Left colon (tissue), 2 donors: ENCODE measurements at regions not wholly inside any gene's neighbourhood (a gene's known extent, or its start where the extent isn't known, plus 50 kb on each side); places are given as distances from the start of the nearest gene placed in this dataset.
A peak's percentile ranks its signal among the peaks of the same experiment; 100 is the strongest.
"Not testable (repeated sequence)": the region's sequence is repeated elsewhere in the genome, so short reads cannot be mapped to it uniquely, and the experiment has no call there.

ENCODE experiments used
- ATAC-seq: fragments of 200-7000 bp; cut with Tn5 transposase; one replicate; pipeline ENCODE4 v1.9.1; 2020; ENCODE audit warnings: mild to moderate bottlenecking, moderate library complexity
- DNase-seq, 2 donors: peaks; one replicate each; pipeline ENCODE4 v3.0.0-alpha.2; 2020
- intact Hi-C, 2 donors: fragments of 100-400 bp; cut with DNase I in 1 of 2; cut with micrococcal nuclease in 1 of 2; formaldehyde crosslinking; loops; one replicate each; pipeline versions ENCODE4 v1.11.2 to v1.14.0; 2022; cut with DNase I, micrococcal nuclease
- donor health status: DM: no; HTN: no; CAD: no.
- donor health status: DM: yes; HTN: yes; CAD: no.

DNA sequence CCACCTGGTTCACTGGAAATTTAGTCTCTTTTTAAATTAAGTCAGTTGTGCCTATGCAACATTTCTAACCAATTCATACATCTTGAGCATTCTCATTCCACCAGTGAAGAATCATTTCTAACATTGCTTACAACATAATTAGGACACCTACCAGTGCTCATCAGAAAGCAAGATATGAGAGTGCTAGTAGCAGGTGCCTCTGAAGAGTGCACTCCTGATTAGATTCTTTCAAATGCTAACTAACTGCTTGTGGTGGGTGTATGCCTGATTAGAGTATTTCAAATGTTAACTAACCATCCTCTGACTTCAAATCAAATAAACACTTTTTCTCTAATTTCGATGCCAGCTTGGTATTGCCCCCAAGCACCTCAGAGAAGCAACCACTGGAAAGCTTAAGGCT lies 124.3 kb upstream of the DNAJC10 start:
- DNase-seq (no peak), ATAC-seq (no peak)
- intact Hi-C loops: no loop called here

DNA sequence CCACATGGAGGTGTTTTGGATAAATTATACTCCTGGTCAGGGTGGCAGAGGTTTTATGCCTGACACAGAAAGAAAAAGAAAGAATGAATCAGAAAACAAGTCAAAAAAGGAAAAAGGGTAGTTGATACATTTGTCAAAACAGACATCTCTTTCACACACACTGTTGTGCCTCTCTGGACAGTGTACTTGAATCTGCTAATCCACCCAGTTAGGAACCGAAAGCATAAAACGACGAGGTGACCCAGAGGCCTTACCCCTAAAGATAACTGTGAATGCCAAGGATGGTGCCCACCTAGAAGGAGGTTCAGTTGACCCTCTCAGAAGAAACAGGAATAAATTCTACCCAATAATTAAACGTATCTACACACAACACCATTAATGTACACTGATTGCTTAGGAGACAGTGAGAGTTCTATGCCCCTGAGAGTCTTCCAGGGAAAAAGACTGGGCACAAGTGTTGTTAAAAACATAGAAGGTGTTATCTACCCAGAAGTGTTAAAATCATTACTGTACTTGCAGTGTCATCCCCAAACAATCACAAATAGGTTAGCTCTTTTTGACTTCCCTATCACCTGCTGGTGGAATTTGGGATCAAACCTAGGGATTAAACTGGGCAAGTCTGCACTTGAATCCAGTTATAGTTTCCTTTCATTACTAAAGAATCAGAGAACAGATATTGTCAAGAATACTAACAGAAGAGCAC lies 123.2 kb upstream of the DNAJC10 start:
- intact Hi-C loops: no loop called here
- DNase-seq (no peak), ATAC-seq (no peak)

DNA sequence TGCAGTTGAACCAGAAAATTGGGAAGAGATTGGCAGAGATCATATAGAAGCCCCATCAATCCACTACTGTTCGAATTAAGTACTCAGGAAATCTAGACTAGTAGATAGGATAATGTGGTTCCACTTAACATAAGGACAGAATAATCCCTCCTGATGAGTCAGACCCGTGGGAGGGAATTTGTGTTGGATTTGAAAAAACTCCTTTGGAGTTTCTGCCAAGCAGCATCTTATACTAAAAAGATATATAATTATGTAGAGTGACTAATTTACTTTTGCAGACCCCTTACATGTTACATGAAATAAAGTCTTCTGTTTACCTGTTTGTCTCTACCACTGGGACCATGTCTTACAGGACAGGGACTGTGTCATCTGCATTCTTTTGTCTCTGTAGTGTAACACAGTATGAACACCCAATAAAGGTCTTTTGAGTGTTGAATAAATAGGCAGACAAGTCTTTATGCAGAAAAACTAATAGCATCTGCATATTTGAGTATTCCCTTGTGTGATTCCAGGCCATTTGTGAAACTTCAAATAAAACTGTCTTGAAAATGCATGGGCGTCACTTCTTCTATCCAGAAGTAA lies 122.6 kb upstream of the DNAJC10 start:
- DNase-seq (no peak), ATAC-seq (no peak)
- intact Hi-C loops: no loop called here

DNA sequence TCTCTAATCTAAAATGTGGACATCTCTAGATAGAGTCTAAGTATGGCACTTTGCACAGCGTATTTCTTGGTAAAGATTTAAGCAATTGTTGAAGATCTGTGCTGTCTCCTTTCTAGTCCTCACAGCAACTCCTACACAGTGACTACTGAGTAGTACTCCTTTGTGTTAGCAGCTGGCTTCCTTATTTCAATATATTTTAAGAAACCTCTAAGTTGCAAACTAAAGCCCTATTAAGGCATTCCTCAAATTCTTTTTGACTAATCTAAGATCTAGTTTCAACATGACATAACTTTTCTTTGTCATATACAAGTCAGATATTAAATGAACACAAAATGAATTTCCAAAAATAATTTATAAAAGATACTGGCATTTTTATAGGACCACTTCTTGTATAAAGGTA lies 121.8 kb upstream of the DNAJC10 start:
- ATAC-seq (no peak), DNase-seq (no peak)
- intact Hi-C loops: no loop called here

DNA sequence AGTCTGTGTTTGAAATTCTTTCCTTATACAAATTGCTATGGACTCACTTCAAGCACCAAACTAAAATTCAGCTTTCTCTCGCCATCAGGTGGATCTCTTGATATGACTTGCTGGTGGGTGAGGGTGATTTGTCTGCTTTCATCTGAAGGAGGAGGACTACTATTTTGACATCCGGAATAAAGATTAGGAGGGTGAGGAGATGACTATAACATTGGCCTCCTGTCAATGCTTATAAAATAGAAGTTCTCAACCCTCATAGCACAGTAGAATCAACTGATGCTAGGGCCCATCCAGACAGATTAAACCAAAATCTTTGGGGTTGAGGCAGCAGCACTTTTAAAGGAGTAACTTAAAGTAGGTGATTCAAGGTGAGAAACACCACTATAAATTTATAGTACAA lies 120.4 kb upstream of the DNAJC10 start:
- DNase-seq (no peak), ATAC-seq (no peak)
- intact Hi-C loops: no loop called here

DNA sequence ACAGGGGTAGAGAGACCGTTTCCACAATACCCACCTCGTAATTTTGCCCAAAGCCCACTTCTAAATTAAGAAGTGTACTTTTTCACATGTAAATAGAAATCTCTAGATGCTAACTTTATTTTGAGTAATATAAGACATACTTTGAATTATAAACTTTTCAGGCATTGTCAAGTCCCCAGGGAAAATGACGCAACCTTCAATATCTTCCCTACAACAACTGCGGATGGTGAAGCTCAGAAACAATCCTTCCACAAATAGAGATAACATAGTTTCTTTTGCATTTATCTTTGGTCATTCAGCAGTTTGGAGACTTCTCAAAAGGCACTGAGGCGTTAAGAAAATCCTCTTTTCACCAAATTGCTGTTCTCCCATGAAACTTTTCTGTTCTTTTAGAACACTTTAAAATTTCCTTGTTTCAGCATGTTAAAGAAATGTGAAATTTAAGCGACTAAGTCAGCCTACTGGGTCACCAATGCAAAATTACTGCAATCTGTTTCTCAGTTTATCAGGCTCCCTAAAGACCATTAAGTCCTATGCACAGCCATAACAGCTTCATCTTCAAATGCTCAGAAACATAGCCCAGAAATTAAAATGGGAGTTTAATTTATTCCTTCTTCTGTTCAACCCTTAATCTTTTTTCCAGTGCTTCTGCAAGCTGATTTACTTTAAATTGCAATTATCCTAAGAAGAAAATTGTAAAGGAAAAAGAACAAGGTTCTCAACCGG lies 118.3 kb upstream of the DNAJC10 start:
- ATAC-seq (no peak), DNase-seq (no peak)
- intact Hi-C loops: no loop called here

DNA sequence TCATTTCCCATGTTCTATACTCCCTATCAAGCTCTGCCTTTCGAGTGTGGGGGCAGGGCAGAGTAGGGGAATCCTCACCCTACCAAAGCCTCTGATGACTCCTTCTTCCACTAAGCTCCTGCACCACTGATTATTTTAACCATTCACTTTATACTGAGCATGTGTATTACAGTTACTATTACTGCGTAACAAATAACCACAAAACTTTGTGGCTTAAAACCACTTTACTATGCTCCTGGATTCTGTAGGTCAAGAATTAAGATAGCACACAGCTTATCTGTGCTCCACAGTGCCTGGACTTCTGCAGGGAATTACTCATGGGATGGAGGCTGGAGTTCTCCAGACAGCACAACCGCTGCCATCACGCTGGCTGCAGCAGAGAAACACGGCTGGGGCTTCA lies 117.4 kb upstream of the DNAJC10 start:
- intact Hi-C loops: no loop called here
- no peak for ATAC-seq

DNA sequence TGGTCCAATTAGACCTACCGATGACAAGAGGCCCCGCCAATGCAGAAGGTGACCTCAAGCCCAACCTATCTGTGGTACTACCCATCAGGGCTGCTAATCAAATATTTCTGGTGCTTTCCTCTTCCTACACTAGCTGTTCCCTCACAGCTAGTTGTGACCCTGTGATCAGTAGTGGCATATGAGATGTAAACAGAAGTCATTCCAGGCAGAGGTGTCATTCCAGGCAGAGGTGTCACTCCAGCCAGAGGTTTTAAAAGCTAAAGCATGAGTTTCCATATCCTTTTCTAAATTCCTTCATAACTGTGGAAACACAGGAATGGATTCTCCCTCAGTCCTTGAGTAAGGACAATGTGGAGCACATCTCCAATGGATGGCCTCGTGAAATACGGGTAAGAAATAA lies 110.9 kb upstream of the DNAJC10 start:
- intact Hi-C loops: no loop called here
- DNase-seq (no peak), ATAC-seq (no peak)

More for the DNA sequence above, 117.4 kb upstream of the DNAJC10 start:
- DNase-seq: no peak

DNA sequence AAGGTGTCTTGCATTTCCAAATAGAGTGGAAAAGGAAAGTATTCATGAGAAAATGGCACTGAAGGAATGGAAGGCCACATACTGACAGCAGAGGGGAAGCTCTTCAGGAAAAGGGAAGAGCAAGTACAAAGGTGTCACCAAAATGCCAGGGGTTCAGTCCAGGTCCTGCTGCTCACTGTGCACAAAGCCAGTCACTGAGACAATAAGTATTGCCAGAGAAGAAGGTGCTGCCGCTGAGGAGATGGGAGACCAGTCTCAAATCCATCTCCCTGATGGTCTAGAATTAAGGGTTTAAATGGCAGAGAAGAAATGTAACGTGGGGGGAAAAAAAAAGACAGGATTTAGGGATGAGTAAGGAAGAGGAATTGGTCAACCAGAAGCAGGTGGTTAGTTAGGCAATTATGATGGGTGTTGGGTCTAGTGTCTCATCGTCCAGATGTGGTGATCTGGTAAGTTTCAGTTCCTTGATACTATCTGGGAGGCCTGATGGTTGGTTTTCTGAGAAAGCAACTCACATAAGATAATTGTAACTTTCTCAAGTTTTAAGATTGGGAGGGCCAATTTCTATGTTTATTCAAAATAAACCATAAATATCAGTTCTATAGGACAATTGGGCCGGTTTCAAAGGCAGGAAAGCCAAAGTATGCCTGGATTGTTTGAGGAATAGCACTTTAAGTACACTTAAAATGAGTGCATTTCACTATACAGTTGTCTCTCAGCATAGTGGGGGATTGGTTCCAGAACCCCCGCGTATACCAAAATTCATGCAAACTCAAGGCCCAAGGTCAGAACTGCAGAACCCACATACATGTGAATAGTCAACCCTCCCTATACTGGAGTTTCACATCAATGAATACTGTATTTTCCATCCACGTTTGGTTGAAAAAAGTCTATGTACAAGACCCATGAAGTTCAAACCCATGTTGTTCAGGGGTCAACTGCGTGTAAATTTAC lies 109.1 kb upstream of the DNAJC10 start:
- DNase-seq: no peak
- no peak for ATAC-seq
- intact Hi-C loops: no loop called here

DNA sequence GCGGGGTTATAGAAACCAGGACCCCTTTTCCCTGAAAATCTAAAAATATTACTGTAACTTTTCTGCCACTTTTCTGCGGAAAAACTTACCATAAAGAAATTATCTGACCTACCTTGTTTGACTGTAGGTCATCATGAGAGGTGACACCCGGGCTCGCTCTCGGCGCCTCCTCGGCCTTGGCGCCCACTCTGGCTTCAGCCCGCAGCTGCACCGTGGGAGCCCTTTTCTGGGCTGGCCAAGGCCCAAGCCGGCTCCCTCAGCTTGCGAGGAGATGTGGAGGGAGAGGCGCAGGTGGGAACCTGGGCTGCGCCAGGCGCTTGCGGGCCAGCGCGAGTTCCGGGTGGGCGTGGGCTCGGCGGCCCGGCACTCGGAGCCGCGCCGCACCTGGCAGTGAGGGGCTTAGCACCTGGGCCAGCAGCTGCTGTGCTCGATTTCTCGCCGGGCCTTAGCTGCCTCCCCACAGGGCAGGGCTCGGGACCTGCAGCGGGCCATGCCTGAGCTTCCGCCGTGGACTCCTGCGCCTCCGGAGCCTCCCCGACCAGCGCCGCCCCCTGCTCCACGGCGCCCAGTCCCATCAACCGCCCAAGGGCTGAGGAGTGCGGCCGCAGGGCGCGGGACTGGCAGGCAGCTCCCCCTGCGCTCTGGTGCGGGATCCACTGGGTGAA lies 107.7 kb upstream of the DNAJC10 start:
- intact Hi-C loops: no loop called here
- DNase-seq (no peak), ATAC-seq (no peak)

DNA sequence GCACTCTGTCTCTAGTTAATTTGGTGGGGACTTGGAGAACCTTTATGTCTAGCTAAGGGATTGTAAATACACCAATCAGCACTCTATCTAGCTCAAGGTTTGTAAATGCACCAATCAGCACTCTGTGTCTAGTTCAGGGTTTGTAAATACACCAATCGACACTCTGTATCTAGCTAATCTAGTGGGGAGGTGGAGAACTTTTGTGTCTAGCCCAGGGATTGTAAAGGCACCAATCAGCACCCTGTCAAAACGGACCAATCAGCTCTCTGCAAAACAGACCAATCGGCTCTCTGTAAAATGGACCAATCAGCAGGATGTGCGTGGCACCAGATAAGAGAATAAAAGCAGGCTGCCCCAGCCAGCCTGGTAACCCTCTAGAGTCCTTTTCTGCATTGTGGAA lies 107.1 kb upstream of the DNAJC10 start:
- DNase-seq, ATAC-seq, intact Hi-C loops: not testable (repeated sequence)

DNA sequence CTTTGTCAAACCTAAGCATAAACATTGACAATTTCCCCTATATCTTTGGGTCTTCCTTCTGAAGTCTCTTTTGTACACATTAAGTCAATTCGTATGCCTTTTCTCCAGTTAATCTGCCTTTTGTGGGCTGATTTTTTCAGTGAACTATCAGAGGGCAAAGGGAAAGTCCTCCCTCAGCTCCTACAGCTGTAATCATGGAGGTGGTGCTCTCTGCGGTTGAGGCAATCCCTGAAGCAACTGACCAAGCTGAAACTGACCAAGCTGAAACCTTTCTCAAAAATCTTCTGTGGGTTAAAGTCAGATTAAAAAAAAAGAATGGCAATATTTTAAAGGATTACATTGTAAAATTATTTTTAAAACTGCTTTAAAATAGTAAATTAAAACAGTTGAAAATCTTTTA lies 105.8 kb upstream of the DNAJC10 start:
- intact Hi-C loops: no loop called here
- no peak for DNase-seq
- no peak for ATAC-seq

DNA sequence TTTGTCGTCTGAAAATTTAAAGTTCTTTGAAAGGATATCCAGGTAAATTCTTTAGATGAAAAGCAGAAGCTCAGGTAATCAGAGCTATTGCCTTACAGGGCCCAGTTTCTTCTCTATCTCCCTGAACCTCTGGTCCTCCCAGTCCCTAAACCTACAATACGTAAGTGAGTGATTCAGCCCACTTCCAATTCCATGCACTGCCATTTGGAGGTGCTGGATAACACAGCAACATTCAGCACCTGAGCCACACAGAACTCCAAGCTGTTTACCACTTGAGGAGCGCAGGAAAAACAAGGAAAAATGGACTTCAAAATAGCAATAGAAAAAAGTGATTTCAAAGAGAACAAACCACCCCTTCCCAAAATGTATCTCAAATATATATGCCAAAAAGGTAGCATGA lies 105.0 kb upstream of the DNAJC10 start:
- no peak for DNase-seq
- intact Hi-C loops: no loop called here
- ATAC-seq: no peak

DNA sequence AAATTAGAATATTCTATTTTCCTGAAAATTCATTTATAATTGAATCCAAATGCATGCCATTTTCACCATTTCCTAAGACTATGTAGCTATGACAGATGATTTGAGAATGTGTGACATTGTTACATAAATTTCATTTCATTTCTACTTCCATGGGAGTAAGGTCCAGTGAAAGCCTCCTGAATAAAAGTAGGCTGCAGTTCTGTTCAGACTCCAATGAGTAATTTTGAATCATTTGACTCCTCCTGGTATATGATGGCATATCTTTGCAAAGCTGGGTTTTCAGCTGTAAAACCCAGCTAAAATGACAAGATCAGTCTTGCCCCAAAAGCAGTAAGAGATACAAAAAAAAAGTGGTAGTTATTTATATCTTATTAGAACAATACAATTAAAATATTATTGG lies 101.0 kb upstream of the DNAJC10 start:
- no peak for ATAC-seq
- intact Hi-C loops: no loop called here
- no peak for DNase-seq

DNA sequence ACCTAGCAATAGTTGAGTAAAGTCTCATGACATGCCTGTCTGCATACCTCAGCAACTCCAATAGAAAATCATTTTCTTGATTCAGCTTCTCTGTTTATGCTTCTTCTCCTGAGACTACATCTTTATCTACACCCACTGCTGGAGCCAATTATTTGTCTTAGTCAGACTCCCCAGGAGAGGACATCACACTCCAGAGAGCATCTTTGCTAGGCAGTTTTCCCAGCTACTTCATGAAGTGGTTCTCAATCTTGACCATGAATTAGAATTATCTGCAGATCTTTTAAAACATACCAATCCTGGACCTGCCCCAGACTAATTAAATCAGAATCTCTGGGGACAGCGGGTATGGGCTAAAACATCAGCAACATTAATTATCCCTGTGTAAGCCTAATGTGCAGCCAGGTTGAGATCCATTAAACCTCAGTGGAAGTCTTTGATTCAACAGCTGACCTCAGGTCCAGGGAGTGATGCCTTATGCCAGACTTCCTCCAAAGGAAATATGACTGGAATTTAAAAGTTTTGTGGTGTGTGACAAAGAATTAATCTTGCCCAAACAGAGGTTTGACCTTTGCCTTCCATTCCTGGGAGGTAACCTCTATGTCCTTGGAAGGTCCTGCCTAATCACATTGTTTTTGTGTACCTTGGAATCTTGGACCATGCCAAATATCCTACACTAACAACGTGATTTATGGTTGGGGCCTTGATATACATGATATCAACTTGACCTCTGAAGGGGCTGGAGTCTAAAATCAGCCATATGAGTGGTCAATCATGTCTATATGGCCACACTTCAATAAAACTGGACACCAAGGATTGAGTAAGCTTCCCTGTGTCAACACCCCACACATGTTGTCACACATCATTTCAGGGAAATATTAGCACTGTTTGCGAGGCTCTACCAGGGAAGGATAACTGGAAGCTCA lies 99.3 kb upstream of the DNAJC10 start:
- DNase-seq (no peak), ATAC-seq (no peak)
- intact Hi-C loops: no loop called here

DNA sequence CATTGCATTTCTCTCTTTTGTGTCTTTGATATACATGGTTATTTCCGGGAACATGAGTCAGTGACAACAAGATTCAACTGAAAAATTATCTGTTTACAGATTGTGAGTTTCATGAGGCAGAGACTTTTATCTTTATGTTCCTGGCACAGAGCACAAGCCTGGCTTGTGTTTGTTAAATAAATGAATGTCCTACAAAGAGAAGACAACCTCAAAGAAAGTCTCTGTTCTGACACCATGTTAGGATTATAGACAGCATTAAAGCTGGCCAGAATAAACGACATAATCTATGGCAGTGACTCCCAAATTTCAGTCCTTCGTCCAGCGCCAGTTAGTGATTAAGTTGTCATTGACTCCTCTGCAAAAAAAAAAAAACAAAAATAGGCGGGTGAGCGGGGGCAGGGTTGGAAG lies 97.4 kb upstream of the DNAJC10 start:
- no peak for DNase-seq
- ATAC-seq: peak; percentile 29
- intact Hi-C loops: no loop called here

DNA sequence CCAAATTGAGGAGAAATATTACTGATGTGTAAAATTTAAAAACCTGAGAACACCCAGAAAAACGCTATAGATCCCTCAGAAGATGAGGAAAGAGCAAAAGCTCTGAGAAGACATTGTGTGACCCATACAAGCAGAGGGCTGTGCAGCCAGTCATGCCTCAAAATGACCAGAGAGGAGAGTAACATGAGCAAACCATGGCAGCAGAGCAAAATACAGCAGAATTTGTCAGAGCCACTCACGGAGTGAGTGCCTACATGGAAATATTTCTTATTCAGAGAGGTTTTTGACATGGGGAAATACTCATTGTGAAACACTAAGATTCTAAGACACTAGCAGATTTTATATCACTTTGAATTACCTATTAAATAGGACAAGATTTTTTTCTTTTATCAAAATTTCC lies 96.8 kb upstream of the DNAJC10 start:
- ATAC-seq: no peak
- intact Hi-C loops: no loop called here
- no peak for DNase-seq

DNA sequence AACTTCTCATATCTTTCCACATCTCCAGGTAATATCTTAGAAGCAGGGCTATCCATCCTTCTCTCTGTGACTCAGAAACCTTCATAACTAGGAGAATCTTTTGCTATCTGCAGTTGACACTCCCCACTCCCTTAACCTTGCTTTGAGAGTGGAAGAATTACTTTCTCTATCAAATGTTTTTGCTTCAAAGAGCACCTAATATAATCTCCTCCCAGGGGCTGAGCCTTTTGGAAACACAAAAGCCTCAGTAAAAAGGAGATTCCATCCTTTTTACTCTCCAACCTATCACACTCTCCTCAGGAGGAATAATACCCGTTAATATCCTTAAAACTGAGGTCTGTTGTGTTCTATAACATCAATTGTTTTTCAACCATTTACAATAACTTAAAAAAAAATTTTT lies 94.9 kb upstream of the DNAJC10 start:
- ATAC-seq: no peak
- intact Hi-C loops: no loop called here
- DNase-seq: no peak
